ENCODE measurements at regions not wholly inside any gene's neighbourhood (a gene's known extent, or its start where the extent isn't known, plus 50 kb on each side); places are given as distances from the start of the nearest gene placed in this dataset.

DNA sequence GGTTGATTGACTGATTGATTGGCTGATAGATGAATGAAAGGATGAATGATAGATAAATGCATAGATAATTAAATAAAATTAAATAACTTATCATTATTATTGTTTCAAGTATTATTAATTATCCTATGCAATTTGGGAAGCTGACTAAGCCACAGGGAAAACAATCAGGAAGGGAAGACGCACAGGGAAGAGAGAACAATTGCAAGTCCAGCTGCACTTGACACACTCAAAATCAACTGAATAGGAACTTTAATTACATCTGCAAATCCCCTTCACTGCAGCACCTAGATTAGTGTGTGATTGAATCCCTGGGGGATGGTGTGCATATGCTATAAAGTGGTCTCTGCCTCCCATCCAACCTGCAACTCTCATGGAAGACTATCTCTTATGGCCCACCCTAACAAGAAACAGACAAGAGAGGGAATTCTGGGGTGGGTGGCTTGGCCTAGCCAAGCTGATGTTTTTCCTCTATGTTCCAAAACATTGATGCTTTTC is 161.1 kb upstream of the FGGY start:
- Histone ChIP-seq H2AK5ac (ENCODE audit: low read length) (no peak overlapping the region), H3K9ac (ENCODE audit: low read length) (no peak overlapping the region), H3K27ac (ENCODE audit: low read depth, low read length) (no peak overlapping the region), H3K23ac (ENCODE audit: low read length) (no peak overlapping the region), H4K8ac (ENCODE audit: low read depth, low read length) (no peak overlapping the region), H2BK120ac (ENCODE audit: insufficient read depth, low read length, poor library complexity) (no peak overlapping the region), H3K27me3 (ENCODE audit: insufficient read depth, low read length) (no peaks in the 10 kb centered on the region), H3K9me3 (ENCODE audit: insufficient read depth, low read depth, low read length) (no peaks in the 10 kb centered on the region), H3K4ac (ENCODE audit: low read depth, low read length) (no peak overlapping the region), H3K18ac (ENCODE audit: low read length) (no peak overlapping the region), H3K14ac (ENCODE audit: low read length) (no peak overlapping the region), H3K4me1 (ENCODE audit: control insufficient read depth in 1 of 2, insufficient read depth in 2 of 2, low read length in 2 of 2) (peaks cover 13 to 20% of the 10 kb centered on the region in 2 experiments), H3K79me1 (ENCODE audit: low read length) (peaks cover 25% of the 10 kb centered on the region), H3K4me2 (ENCODE audit: low read length) (no peak overlapping the region), H2BK12ac (ENCODE audit: low read length) (no peak overlapping the region), H2AFZ (ENCODE audit: insufficient read depth, low read length, poor library complexity) (no peak overlapping the region), H2BK5ac (ENCODE audit: low read depth, low read length, poor library complexity) (no peak overlapping the region), H3K79me2 (ENCODE audit: control insufficient read depth, insufficient read depth, low read length, poor library complexity) (no peaks in the 10 kb centered on the region), H3K4me3 (ENCODE audit: low read depth, low read length) (no peak overlapping the region), H3K36me3 (ENCODE audit: control insufficient read depth in 1 of 2, insufficient read depth in 2 of 2, low read length in 2 of 2) (no peaks in the 10 kb centered on the region), H4K12ac (ENCODE audit: low read depth, low read length) (no peak overlapping the region), H4K91ac (ENCODE audit: low read depth, low read length) (no peak overlapping the region)
- WGBS (ENCODE audit: extremely low coverage, insufficient coverage, insufficient read length) = no CpG with 5 or more reads among the region's 1 CpG
- DNase-seq = no peak

- Histone ChIP-seq H2BK120ac (ENCODE audit: insufficient read depth, low read length, poor library complexity) (peak overlapping the region; percentile 47), H3K36me3 (ENCODE audit: control insufficient read depth in 1 of 2, insufficient read depth in 2 of 2, low read length in 2 of 2) (no peaks in the 10 kb centered on the region), H2AK5ac (ENCODE audit: low read length) (peak overlapping the region; percentile 69), H3K9me3 (ENCODE audit: insufficient read depth, low read depth, low read length) (no peaks in the 10 kb centered on the region), H3K9ac (ENCODE audit: low read length) (no peak overlapping the region), H3K4ac (ENCODE audit: low read depth, low read length) (no peak overlapping the region), H2BK5ac (ENCODE audit: low read depth, low read length, poor library complexity) (no peak overlapping the region), H3K4me1 (ENCODE audit: control insufficient read depth in 1 of 2, insufficient read depth in 2 of 2, low read length in 2 of 2) (peaks cover 17 to 28% of the 10 kb centered on the region in 2 experiments), H3K23ac (ENCODE audit: low read length) (no peak overlapping the region), H4K91ac (ENCODE audit: low read depth, low read length) (peak overlapping the region; percentile 53), H3K4me2 (ENCODE audit: low read length) (no peak overlapping the region), H3K4me3 (ENCODE audit: low read depth, low read length) (no peak overlapping the region), H3K18ac (ENCODE audit: low read length) (no peak overlapping the region), H3K79me1 (ENCODE audit: low read length) (peaks cover 29% of the 10 kb centered on the region), H3K27ac (ENCODE audit: low read depth, low read length) (no peak overlapping the region), H3K79me2 (ENCODE audit: control insufficient read depth, insufficient read depth, low read length, poor library complexity) (no peaks in the 10 kb centered on the region), H2BK12ac (ENCODE audit: low read length) (peak overlapping the region; percentile 83), H4K8ac (ENCODE audit: low read depth, low read length) (no peak overlapping the region), H3K27me3 (ENCODE audit: insufficient read depth, low read length) (no peaks in the 10 kb centered on the region), H3K14ac (ENCODE audit: low read length) (no peak overlapping the region), H4K12ac (ENCODE audit: low read depth, low read length) (no peak overlapping the region), H2AFZ (ENCODE audit: insufficient read depth, low read length, poor library complexity) (no peak overlapping the region)
- DNase-seq = peak in 1 of 2 donors; percentile 17
- no CpG with 5 or more reads among the region's 8 CpGs for WGBS (ENCODE audit: extremely low coverage, insufficient coverage, insufficient read length)
Observed at GRCh38 chr1:59136541-59137275, 160.2 kb upstream of the FGGY start.

DNA sequence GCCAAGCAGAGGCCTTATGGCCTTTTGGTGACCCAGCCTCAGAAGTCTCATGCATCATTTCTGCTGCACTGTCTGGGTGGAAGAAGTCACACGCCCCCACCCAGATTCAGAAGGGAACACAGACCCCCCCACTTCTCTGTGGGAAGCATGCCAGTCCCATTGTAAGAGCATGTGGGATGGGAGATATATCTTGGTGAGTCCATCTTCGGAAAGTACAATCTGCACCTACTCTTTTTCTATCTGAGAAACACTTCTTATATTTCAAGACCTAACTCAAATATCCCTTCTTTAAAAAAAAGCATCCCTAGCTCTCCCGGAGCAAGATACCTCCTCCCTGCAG is 159.6 kb upstream of the FGGY start:
- H3K18ac ChIP-seq (ENCODE audit: low read length) = no peak overlapping the region
- WGBS (ENCODE audit: extremely low coverage, insufficient coverage, insufficient read length) = no CpG with 5 or more reads among the region's 3 CpGs
- H2BK120ac ChIP-seq (ENCODE audit: insufficient read depth, low read length, poor library complexity) = peak overlapping the region; percentile 47
- H3K9ac ChIP-seq (ENCODE audit: low read length) = no peak overlapping the region
- no peaks in the 10 kb centered on the region for H3K9me3 ChIP-seq (ENCODE audit: insufficient read depth, low read depth, low read length)
- H3K79me2 ChIP-seq (ENCODE audit: control insufficient read depth, insufficient read depth, low read length, poor library complexity) = no peaks in the 10 kb centered on the region
- peak overlapping the region; percentile 53 for H2AK5ac ChIP-seq (ENCODE audit: low read length)
- H2AFZ ChIP-seq (ENCODE audit: insufficient read depth, low read length, poor library complexity) = no peak overlapping the region
- peak overlapping the region; percentile 21 for H2BK5ac ChIP-seq (ENCODE audit: low read depth, low read length, poor library complexity)
- H3K79me1 ChIP-seq (ENCODE audit: low read length) = peaks cover 29% of the 10 kb centered on the region
- no peaks in the 10 kb centered on the region for H3K36me3 ChIP-seq (ENCODE audit: control insufficient read depth in 1 of 2, insufficient read depth in 2 of 2, low read length in 2 of 2)
- no peak for DNase-seq
- H3K4me1 ChIP-seq (ENCODE audit: control insufficient read depth in 1 of 2, insufficient read depth in 2 of 2, low read length in 2 of 2) = peaks cover 17 to 28% of the 10 kb centered on the region in 2 experiments
- no peak overlapping the region for H3K4ac ChIP-seq (ENCODE audit: low read depth, low read length)
- no peak overlapping the region for H3K23ac ChIP-seq (ENCODE audit: low read length)
- H3K4me3 ChIP-seq (ENCODE audit: low read depth, low read length) = no peak overlapping the region
- H3K27me3 ChIP-seq (ENCODE audit: insufficient read depth, low read length) = no peaks in the 10 kb centered on the region
- no peak overlapping the region for H3K4me2 ChIP-seq (ENCODE audit: low read length)
- peak overlapping the region; percentile 53 for H4K91ac ChIP-seq (ENCODE audit: low read depth, low read length)
- no peak overlapping the region for H4K12ac ChIP-seq (ENCODE audit: low read depth, low read length)
- no peak overlapping the region for H3K27ac ChIP-seq (ENCODE audit: low read depth, low read length)
- H4K8ac ChIP-seq (ENCODE audit: low read depth, low read length) = no peak overlapping the region
- no peak overlapping the region for H3K14ac ChIP-seq (ENCODE audit: low read length)
- peak overlapping the region; percentile 83 for H2BK12ac ChIP-seq (ENCODE audit: low read length)

DNA sequence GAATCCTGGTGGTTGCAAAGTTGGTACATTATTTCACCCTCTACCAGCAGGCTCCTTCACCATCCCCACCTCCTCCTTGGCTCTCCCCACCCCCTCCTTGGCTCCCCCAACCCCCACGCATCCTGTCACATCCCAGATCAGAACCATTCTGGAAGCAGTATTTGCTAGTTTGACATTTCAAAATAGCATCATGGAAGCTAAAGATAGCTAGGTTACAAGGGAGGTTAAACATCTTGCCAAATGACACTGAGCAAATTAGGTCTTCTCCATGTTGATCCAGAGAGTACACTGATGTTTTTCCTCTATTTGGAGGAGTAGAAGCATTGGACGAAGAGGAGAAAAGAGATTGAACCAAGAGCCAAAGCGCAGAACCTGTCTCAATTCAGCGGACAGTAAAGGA is 158.9 kb upstream of the FGGY start:
- H2AK5ac ChIP-seq (ENCODE audit: low read length) = no peak overlapping the region
- H3K27ac ChIP-seq (ENCODE audit: low read depth, low read length) = peak overlapping the region; percentile 74
- no peak overlapping the region for H4K8ac ChIP-seq (ENCODE audit: low read depth, low read length)
- H3K4me1 ChIP-seq (ENCODE audit: control insufficient read depth in 1 of 2, insufficient read depth in 2 of 2, low read length in 2 of 2) = peaks cover 19 to 32% of the 10 kb centered on the region in 2 experiments
- DNase-seq = no peak
- no peaks in the 10 kb centered on the region for H3K27me3 ChIP-seq (ENCODE audit: insufficient read depth, low read length)
- WGBS (ENCODE audit: extremely low coverage, insufficient coverage, insufficient read length) = no CpG with 5 or more reads among the region's 4 CpGs
- no peak overlapping the region for H2AFZ ChIP-seq (ENCODE audit: insufficient read depth, low read length, poor library complexity)
- H4K12ac ChIP-seq (ENCODE audit: low read depth, low read length) = no peak overlapping the region
- no peaks in the 10 kb centered on the region for H3K36me3 ChIP-seq (ENCODE audit: control insufficient read depth in 1 of 2, insufficient read depth in 2 of 2, low read length in 2 of 2)
- H3K4me3 ChIP-seq (ENCODE audit: low read depth, low read length) = no peak overlapping the region
- peak overlapping the region; percentile 95 for H2BK12ac ChIP-seq (ENCODE audit: low read length)
- H3K4ac ChIP-seq (ENCODE audit: low read depth, low read length) = no peak overlapping the region
- no peak overlapping the region for H2BK5ac ChIP-seq (ENCODE audit: low read depth, low read length, poor library complexity)
- H3K79me1 ChIP-seq (ENCODE audit: low read length) = peaks cover 33% of the 10 kb centered on the region
- H3K14ac ChIP-seq (ENCODE audit: low read length) = no peak overlapping the region
- H3K9me3 ChIP-seq (ENCODE audit: insufficient read depth, low read depth, low read length) = no peaks in the 10 kb centered on the region
- no peak overlapping the region for H3K18ac ChIP-seq (ENCODE audit: low read length)
- no peak overlapping the region for H3K9ac ChIP-seq (ENCODE audit: low read length)
- no peak overlapping the region for H3K4me2 ChIP-seq (ENCODE audit: low read length)
- peak overlapping the region; percentile 65 for H2BK120ac ChIP-seq (ENCODE audit: insufficient read depth, low read length, poor library complexity)
- no peak overlapping the region for H3K23ac ChIP-seq (ENCODE audit: low read length)
- peak overlapping the region; percentile 81 for H4K91ac ChIP-seq (ENCODE audit: low read depth, low read length)
- no peaks in the 10 kb centered on the region for H3K79me2 ChIP-seq (ENCODE audit: control insufficient read depth, insufficient read depth, low read length, poor library complexity)

Measured in trophoblast cell (in vitro differentiated cells and primary cell).